ENCODE measurements at regions not wholly inside any gene's neighbourhood (a gene's known extent, or its start where the extent isn't known, plus 50 kb on each side); places are given as distances from the start of the nearest gene placed in this dataset.

- Histone ChIP-seq H3K4me1 (no peaks in the 10 kb centered on the region), H3K27me3 (no peaks in the 10 kb centered on the region), H3K27ac (no peak overlapping the region), H3K4me3 (no peak overlapping the region), H3K36me3 (no peaks in the 10 kb centered on the region), H3K9me3 (no peaks in the 10 kb centered on the region)
- intact Hi-C loops (cut with DNase I): no loop called here
- TF ChIP-seq CTCF (IDR thresholded peaks at IDR 0.05): no peak
- no peak for DNase-seq
- ATAC-seq: no peak
Measured at GRCh38 chr21:34261841-34262468, 101.9 kb upstream of the KCNE2 start.

- Histone ChIP-seq H3K27me3 (no peaks in the 10 kb centered on the region), H3K27ac (no peak overlapping the region), H3K36me3 (no peaks in the 10 kb centered on the region), H3K4me1 (no peaks in the 10 kb centered on the region), H3K4me3 (no peak overlapping the region), H3K9me3 (no peaks in the 10 kb centered on the region)
- ATAC-seq (no peak), DNase-seq (no peak)
- intact Hi-C loops (cut with DNase I): no loop called here
- no peak for TF ChIP-seq CTCF (IDR thresholded peaks at IDR 0.05)
Measured at GRCh38 chr21:34262469-34262845, 101.3 kb upstream of the KCNE2 start.

GRCh38 chr21:34263629-34264028, 100.2 kb upstream of the KCNE2 start:
- no peak overlapping the region for H3K4me3 ChIP-seq
- no peaks in the 10 kb centered on the region for H3K9me3 ChIP-seq
- no peak for TF ChIP-seq CTCF (IDR thresholded peaks at IDR 0.05)
- DNase-seq (no peak), ATAC-seq (no peak)
- no peaks in the 10 kb centered on the region for H3K4me1 ChIP-seq
- H3K27ac ChIP-seq: no peak overlapping the region
- intact Hi-C loops (cut with DNase I): no loop called here
- H3K27me3 ChIP-seq: no peaks in the 10 kb centered on the region
- H3K36me3 ChIP-seq: no peaks in the 10 kb centered on the region

- Histone ChIP-seq H3K4me1 (no peaks in the 10 kb centered on the region), H3K27ac (no peak overlapping the region), H3K36me3 (no peaks in the 10 kb centered on the region), H3K27me3 (no peaks in the 10 kb centered on the region), H3K4me3 (no peak overlapping the region), H3K9me3 (no peaks in the 10 kb centered on the region)
- no peak for TF ChIP-seq CTCF (IDR thresholded peaks at IDR 0.05)
- intact Hi-C loops (cut with DNase I): no loop called here
- no peak for ATAC-seq
- DNase-seq: no peak
Measured at GRCh38 chr21:34266351-34266750, 97.5 kb upstream of the KCNE2 start.

- no peaks in the 10 kb centered on the region for H3K36me3 ChIP-seq
- no peak for DNase-seq
- TF ChIP-seq CTCF (IDR thresholded peaks at IDR 0.05): no peak
Measured at GRCh38 chr21:34268493-34268892, 95.3 kb upstream of the KCNE2 start.

GRCh38 chr21:34270411-34270810, 93.4 kb upstream of the KCNE2 start:
- H3K27ac ChIP-seq: no peak overlapping the region
- no peak for ATAC-seq
- DNase-seq: no peak
- intact Hi-C loops (cut with DNase I): no loop called here
- no peaks in the 10 kb centered on the region for H3K4me1 ChIP-seq
- H3K27me3 ChIP-seq: no peaks in the 10 kb centered on the region
- no peaks in the 10 kb centered on the region for H3K36me3 ChIP-seq
- no peak for TF ChIP-seq CTCF (IDR thresholded peaks at IDR 0.05)
- no peaks in the 10 kb centered on the region for H3K9me3 ChIP-seq
- no peak overlapping the region for H3K4me3 ChIP-seq

More at GRCh38 chr21:34268493-34268892, 95.3 kb upstream of the KCNE2 start:
- Histone ChIP-seq H3K27me3 (no peaks in the 10 kb centered on the region), H3K4me3 (no peak overlapping the region), H3K27ac (no peak overlapping the region), H3K4me1 (no peaks in the 10 kb centered on the region), H3K9me3 (no peaks in the 10 kb centered on the region)
- intact Hi-C loops (cut with DNase I): no loop called here
- no peak for ATAC-seq
